ENCODE measurements at regions not wholly inside any gene's neighbourhood (a gene's known extent, or its start where the extent isn't known, plus 50 kb on each side); places are given as distances from the start of the nearest gene placed in this dataset.
"Not testable (repeated sequence)": the region's sequence is repeated elsewhere in the genome, so short reads cannot be mapped to it uniquely, and the experiment has no call there.

- not testable (repeated sequence) for DNase-seq (ENCODE audit: low spot score)
Observed at GRCh38 chr3:75312469-75312868, 351.7 kb upstream of the FRG2C start.

- peak; percentile 2 for DNase-seq (ENCODE audit: low spot score)
Observed at GRCh38 chr3:75319776-75320175, 344.4 kb upstream of the FRG2C start.

DNA sequence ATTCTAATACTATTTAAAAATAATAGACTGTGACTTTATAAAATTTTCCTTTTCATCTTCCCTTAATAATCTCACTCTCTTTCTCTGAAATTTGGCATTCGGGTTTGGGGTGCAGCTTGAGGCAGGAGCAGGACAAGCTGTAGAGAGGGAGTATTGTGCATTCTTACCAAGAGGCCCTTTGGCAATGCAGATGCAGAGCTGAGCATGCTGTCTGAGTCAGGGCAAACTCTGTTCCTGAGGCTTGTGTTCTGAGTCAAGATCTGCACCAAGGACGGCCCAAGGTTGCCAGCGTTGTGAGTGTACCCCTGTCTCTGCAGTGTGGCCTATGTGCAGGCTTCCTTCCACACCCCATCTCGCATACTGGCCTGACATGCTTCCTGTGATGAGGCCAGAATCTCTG is 343.8 kb upstream of the FRG2C start:
- DNase-seq (ENCODE audit: low spot score): peak; percentile 16

GRCh38 chr3:75321060-75321459 is 343.1 kb upstream of the FRG2C start:
- DNase-seq (ENCODE audit: low spot score): peak; percentile 20

GRCh38 chr3:75323936-75324335 is 340.2 kb upstream of the FRG2C start:
- DNase-seq (ENCODE audit: low spot score): not testable (repeated sequence)

- no peak for DNase-seq (ENCODE audit: low spot score)
Observed at GRCh38 chr3:75325716-75326115, 338.4 kb upstream of the FRG2C start.

DNA sequence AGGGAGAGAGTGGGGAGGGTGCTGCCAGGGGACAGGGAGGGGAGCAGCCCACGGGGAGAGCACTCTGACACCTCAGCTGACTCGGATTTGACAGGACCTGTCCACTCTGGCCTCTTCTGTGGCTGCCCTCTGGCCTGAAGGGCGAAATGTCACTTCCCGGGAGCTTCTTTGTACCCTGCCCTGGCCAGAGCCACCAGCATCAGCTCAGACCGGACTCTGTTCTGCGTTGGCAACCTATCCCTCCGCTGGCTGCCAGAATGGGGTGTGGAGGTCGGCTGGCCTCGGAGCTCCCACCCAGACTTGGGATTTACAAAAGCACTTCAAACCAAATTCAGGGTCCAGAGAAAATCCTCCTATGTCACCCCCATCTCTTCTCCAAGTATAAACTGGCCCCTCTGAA is 336.7 kb upstream of the FRG2C start:
- DNase-seq (ENCODE audit: low spot score): no peak

- DNase-seq (ENCODE audit: low spot score): no peak
Observed at GRCh38 chr3:75329476-75330097, 334.5 kb upstream of the FRG2C start.

GRCh38 chr3:75330446-75330845 is 333.7 kb upstream of the FRG2C start:
- DNase-seq (ENCODE audit: low spot score): peak; percentile 55

DNA sequence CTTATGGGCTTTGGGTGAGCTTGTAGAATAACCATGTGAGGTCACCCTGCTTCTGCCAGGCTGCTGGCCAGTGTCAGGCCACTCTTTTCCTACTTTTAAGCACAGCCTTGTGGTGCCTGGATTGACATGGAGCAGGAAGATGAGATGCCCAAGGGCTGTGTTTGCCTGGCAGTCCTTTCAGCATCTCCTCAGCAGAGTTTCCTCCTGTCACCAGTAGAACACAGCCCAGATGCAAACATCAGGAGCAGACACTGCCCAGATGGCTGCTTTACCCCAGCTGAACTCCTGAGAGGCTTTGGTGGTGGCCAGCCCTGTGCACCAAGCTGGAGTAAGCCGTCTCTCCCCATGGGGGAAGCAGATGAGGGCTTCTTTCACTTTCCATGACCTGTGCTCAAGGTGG is 332.0 kb upstream of the FRG2C start:
- not testable (repeated sequence) for DNase-seq (ENCODE audit: low spot score)

- DNase-seq (ENCODE audit: low spot score): no peak
Observed at GRCh38 chr3:75332794-75333193, 331.3 kb upstream of the FRG2C start.

GRCh38 chr3:75334299-75334698 is 329.8 kb upstream of the FRG2C start:
- DNase-seq (ENCODE audit: low spot score): no peak

GRCh38 chr3:75337226-75337900 is 326.8 kb upstream of the FRG2C start:
- no peak for DNase-seq (ENCODE audit: low spot score)

DNA sequence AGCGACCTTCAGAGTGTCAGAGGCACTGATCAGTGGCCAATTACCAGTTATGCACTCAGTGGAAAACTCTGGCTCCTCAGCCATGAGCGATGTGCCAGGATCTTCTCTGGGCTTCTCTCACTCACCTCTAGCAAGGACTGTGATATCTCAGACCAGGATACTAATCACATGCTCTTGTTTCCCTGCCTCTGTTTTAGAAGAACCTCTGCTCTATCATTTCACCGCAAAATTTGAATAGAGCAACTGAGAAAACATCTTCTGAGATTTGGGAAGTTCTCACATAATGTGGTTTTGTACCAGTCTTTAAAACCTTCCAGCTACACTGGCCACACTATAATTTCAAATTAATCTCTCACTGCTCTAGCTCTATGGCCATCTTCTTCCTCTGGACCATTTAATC is 325.8 kb upstream of the FRG2C start:
- no peak for DNase-seq (ENCODE audit: low spot score)

DNA sequence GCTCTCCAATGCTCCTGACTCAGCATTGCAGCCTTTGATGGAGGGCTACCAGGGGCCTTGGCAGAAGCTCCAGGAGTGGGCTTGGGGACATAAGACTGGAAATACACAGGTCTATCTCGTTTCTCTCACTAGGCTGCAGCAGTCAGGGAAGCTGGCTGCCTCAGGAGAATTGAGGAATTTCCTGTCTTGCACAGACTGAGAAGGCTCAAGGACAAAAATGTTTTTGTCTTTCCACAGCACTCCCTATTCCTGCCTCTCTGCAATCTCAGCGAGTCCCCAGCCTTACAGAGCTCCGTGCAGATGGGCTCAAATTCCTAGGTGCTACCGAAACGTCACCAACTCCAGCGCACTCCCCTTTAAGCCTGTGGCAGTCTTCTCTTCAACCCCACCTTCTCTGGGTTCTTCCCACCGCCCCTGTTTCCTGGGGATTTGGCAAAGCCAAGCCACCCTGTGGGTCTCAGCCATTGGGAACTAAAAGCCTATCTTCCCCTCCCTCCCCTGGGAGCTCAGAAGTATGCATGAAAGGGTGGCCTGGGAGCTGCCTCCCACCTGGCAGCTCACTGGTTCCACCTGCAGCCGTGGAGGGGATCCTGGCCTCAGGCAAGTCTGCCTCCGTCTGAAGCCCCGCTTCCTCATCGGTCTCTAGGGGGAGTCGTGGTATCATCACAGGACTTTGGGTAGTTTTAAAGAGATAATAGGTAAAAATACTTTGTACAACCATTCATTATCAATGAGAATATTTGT is 322.6 kb upstream of the FRG2C start:
- no peak for DNase-seq (ENCODE audit: low spot score)

DNA sequence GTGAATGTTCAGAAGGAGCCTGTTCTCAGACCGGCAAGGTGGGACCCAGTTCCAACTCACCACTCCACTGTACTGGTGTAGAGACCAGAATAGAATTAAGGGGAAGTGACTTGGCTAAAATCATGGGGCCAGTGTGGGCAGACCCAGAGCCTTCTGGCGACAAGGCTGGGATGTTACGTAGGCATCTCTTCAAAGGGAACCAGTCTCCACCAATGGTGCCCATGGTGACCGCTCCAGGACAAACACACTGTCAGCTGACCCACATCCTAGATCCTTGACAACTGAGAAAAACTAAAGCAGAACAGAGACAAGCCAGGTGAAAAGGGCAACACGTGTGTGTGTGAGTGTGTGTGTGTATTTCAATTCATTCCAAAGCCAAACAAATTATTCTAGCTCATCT is 321.7 kb upstream of the FRG2C start:
- no peak for DNase-seq (ENCODE audit: low spot score)

GRCh38 chr3:75350536-75350935 is 313.6 kb upstream of the FRG2C start:
- not testable (repeated sequence) for DNase-seq (ENCODE audit: low spot score)

DNA sequence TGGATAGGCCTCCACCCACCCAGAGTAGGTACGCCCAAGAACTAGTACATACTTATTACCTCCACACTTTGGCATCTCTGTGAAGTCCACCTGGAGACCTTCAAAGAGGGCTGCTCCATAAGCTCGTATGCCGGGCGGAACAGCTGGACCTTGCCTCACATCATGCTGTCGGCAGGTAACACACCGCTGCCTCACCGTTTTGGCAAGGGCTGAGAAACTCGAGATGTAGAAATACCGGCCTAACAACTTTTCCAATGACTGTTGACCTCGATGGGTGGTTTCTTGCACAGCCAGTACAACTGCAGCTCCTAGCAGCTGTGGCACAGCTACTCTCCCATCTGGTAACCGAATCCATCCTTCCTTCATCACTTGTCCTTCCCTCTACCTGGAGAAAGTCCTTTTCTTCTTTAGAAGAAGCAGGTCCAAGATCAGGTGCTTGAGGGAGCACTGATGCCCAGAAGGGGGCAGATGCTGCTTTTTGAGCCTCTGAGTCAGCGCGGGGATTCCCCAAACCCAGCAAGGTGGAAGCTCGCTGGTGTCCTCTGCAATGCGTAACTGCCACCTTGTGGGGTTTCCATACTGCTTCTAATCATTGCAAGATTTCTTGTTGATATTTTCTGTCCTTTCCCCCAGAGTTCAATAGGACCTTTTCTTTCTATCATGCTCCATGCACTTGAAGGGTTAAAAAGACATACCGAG is 301.9 kb upstream of the FRG2C start:
- DNase-seq (ENCODE audit: low spot score): not testable (repeated sequence)

DNA sequence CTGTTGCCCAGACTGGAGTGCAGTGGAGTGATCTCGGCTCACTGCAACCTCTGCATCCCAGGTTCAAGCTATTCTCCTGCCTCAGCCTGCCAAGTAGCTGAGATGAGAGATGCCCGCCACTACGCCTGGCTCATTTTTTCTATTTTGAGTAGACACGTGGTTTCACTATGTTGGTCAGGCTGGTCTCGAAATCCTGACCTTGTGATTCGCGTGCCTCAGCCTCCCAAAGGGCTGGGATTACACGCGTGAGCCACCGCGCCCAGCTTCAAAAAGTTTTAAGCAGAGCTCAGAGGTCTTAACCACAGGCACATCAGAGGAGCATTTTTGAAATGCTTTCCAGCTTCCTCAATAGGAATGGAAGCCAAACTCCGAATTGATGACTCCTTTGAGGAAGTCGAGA is 291.2 kb upstream of the FRG2C start:
- DNase-seq (ENCODE audit: low spot score): not testable (repeated sequence)

- not testable (repeated sequence) for DNase-seq (ENCODE audit: low spot score)
Observed at GRCh38 chr3:75379840-75380239, 284.3 kb upstream of the FRG2C start.

- DNase-seq (ENCODE audit: low spot score): no peak
Observed at GRCh38 chr3:75380276-75380771, 283.8 kb upstream of the FRG2C start.

- not testable (repeated sequence) for DNase-seq (ENCODE audit: low spot score)
Observed at GRCh38 chr3:75384016-75384415, 280.1 kb upstream of the FRG2C start.
